Activated T-helper 2 cell treated with anti-CD3 and anti-CD28 coated beads, Interferon-gamma antibody, Interleukin-2, Interleukin-4, amounts not matched to agents 10 μg/mL and 5 μg/mL and 100 μg/mL, durations not matched to agents 14 hours and 24 hours and 36 hours (primary cell): ENCODE measurements at regions not wholly inside any gene's neighbourhood (a gene's known extent, or its start where the extent isn't known, plus 50 kb on each side); places are given as distances from the start of the nearest gene placed in this dataset.

Experiments used
- DNase-seq: peaks from one replicate; pipeline ENCODE4 v3.0.0; 2021; ENCODE audit warnings: low spot score
- H3K27ac Mint-ChIP-seq: one replicate; pipeline ENCODE4 v1.8.0; 2021; ENCODE audit warnings: mixed read lengths
- H3K27me3 Mint-ChIP-seq: one replicate; pipeline ENCODE4 v1.8.0; 2021; ENCODE audit warnings: low read depth, mixed read lengths
- H3K36me3 Mint-ChIP-seq: one replicate; pipeline ENCODE4 v1.8.0; 2021; ENCODE audit warnings: low read depth, mixed read lengths
- H3K4me1 Mint-ChIP-seq: one replicate; pipeline ENCODE4 v1.8.0; 2021; ENCODE audit warnings: low read depth, mixed read lengths
- H3K4me3 Mint-ChIP-seq: one replicate; pipeline ENCODE4 v1.8.0; 2021; ENCODE audit warnings: low read depth, mild to moderate bottlenecking, moderate library complexity, mixed read lengths
- H3K9me3 Mint-ChIP-seq: one replicate; pipeline ENCODE4 v1.8.0; 2021; ENCODE audit warnings: mixed read lengths
- intact Hi-C: fragments of 100-400 bp; cut with micrococcal nuclease; formaldehyde crosslinking; loops from one replicate; pipeline ENCODE4 v1.15.1; 2023

GRCh38 chr4:65918872-65919271, 248.6 kb upstream of the EPHA5 start:
- no peak for DNase-seq
- Mint-ChIP-seq H3K4me3 (no peak overlapping the region), H3K4me1 (no peaks in the 10 kb centered on the region), H3K27me3 (no peaks in the 10 kb centered on the region), H3K36me3 (no peaks in the 10 kb centered on the region), H3K27ac (no peak overlapping the region), H3K9me3 (peaks cover 20% of the 10 kb centered on the region)
- intact Hi-C loops: no loop called here

- intact Hi-C loops: no loop called here
- Mint-ChIP-seq H3K27me3 (no peaks in the 10 kb centered on the region), H3K27ac (no peak overlapping the region), H3K4me1 (no peaks in the 10 kb centered on the region), H3K9me3 (peaks cover 20% of the 10 kb centered on the region), H3K36me3 (no peaks in the 10 kb centered on the region), H3K4me3 (no peak overlapping the region)
- DNase-seq: no peak
These were observed 247.9 kb upstream of the EPHA5 start for GRCh38 chr4:65918212-65918611.

- peaks cover 26% of the 10 kb centered on the region for H3K9me3 Mint-ChIP-seq
- no peaks in the 10 kb centered on the region for H3K36me3 Mint-ChIP-seq
- no peaks in the 10 kb centered on the region for H3K4me1 Mint-ChIP-seq
- no peak for DNase-seq
- no peak overlapping the region for H3K27ac Mint-ChIP-seq
- intact Hi-C loops: no loop called here
- H3K27me3 Mint-ChIP-seq: no peaks in the 10 kb centered on the region
- H3K4me3 Mint-ChIP-seq: no peak overlapping the region
These were observed 247.2 kb upstream of the EPHA5 start for GRCh38 chr4:65917486-65917885.

GRCh38 chr4:65911720-65912119, 241.4 kb upstream of the EPHA5 start:
- Mint-ChIP-seq H3K27me3 (no peaks in the 10 kb centered on the region), H3K27ac (no peak overlapping the region), H3K4me1 (no peaks in the 10 kb centered on the region), H3K36me3 (no peaks in the 10 kb centered on the region), H3K4me3 (no peak overlapping the region), H3K9me3 (peaks cover 9% of the 10 kb centered on the region)
- intact Hi-C loops: no loop called here
- no peak for DNase-seq

- DNase-seq: no peak
- H3K4me3 Mint-ChIP-seq: no peak overlapping the region
- H3K4me1 Mint-ChIP-seq: no peaks in the 10 kb centered on the region
- no peaks in the 10 kb centered on the region for H3K36me3 Mint-ChIP-seq
- H3K27me3 Mint-ChIP-seq: no peaks in the 10 kb centered on the region
- intact Hi-C loops: no loop called here
- H3K27ac Mint-ChIP-seq: no peak overlapping the region
- peaks cover 23% of the 10 kb centered on the region for H3K9me3 Mint-ChIP-seq
These were observed 223.9 kb upstream of the EPHA5 start for GRCh38 chr4:65893957-65894755.

- Mint-ChIP-seq H3K27me3 (no peaks in the 10 kb centered on the region), H3K4me1 (no peaks in the 10 kb centered on the region), H3K9me3 (peaks cover 17% of the 10 kb centered on the region), H3K27ac (no peak overlapping the region), H3K36me3 (no peaks in the 10 kb centered on the region), H3K4me3 (no peak overlapping the region)
- intact Hi-C loops: no loop called here
- no peak for DNase-seq
These were observed 223.0 kb upstream of the EPHA5 start for GRCh38 chr4:65893271-65893670.

GRCh38 chr4:65880594-65880993, 210.3 kb upstream of the EPHA5 start:
- Mint-ChIP-seq H3K4me1 (no peaks in the 10 kb centered on the region), H3K27ac (no peak overlapping the region), H3K4me3 (no peak overlapping the region), H3K9me3 (no peaks in the 10 kb centered on the region), H3K36me3 (no peaks in the 10 kb centered on the region), H3K27me3 (no peaks in the 10 kb centered on the region)
- intact Hi-C loops: no loop called here
- DNase-seq: no peak

GRCh38 chr4:65868096-65868824, 198.0 kb upstream of the EPHA5 start:
- H3K9me3 Mint-ChIP-seq: peaks cover 10% of the 10 kb centered on the region
- no peak overlapping the region for H3K4me3 Mint-ChIP-seq
- no peaks in the 10 kb centered on the region for H3K4me1 Mint-ChIP-seq
- no peaks in the 10 kb centered on the region for H3K27me3 Mint-ChIP-seq
- no peak overlapping the region for H3K27ac Mint-ChIP-seq
- intact Hi-C loops: no loop called here
- DNase-seq: no peak
- H3K36me3 Mint-ChIP-seq: no peaks in the 10 kb centered on the region

GRCh38 chr4:65865489-65865888, 195.2 kb upstream of the EPHA5 start:
- peaks cover 10% of the 10 kb centered on the region for H3K9me3 Mint-ChIP-seq
- H3K27me3 Mint-ChIP-seq: no peaks in the 10 kb centered on the region
- intact Hi-C loops: no loop called here
- no peaks in the 10 kb centered on the region for H3K4me1 Mint-ChIP-seq
- H3K4me3 Mint-ChIP-seq: no peak overlapping the region
- H3K27ac Mint-ChIP-seq: no peak overlapping the region
- no peaks in the 10 kb centered on the region for H3K36me3 Mint-ChIP-seq
- DNase-seq: no peak

- Mint-ChIP-seq H3K36me3 (no peaks in the 10 kb centered on the region), H3K4me1 (no peaks in the 10 kb centered on the region), H3K27ac (no peak overlapping the region), H3K27me3 (no peaks in the 10 kb centered on the region), H3K4me3 (no peak overlapping the region), H3K9me3 (peaks cover 6% of the 10 kb centered on the region)
- DNase-seq: no peak
- intact Hi-C loops: no loop called here
These were observed 191.7 kb upstream of the EPHA5 start for GRCh38 chr4:65861993-65862392.

- DNase-seq: no peak
- H3K4me3 Mint-ChIP-seq: no peak overlapping the region
- no peak overlapping the region for H3K27ac Mint-ChIP-seq
- H3K27me3 Mint-ChIP-seq: no peaks in the 10 kb centered on the region
- H3K9me3 Mint-ChIP-seq: peaks cover 18% of the 10 kb centered on the region
- H3K36me3 Mint-ChIP-seq: no peaks in the 10 kb centered on the region
- no peaks in the 10 kb centered on the region for H3K4me1 Mint-ChIP-seq
- intact Hi-C loops: no loop called here
These were observed 175.0 kb upstream of the EPHA5 start for GRCh38 chr4:65845199-65845773.

- Mint-ChIP-seq H3K4me3 (no peak overlapping the region), H3K4me1 (no peaks in the 10 kb centered on the region), H3K27me3 (no peaks in the 10 kb centered on the region), H3K27ac (no peak overlapping the region), H3K36me3 (no peaks in the 10 kb centered on the region), H3K9me3 (peaks cover 6% of the 10 kb centered on the region)
- intact Hi-C loops: no loop called here
- DNase-seq: no peak
These were observed 169.1 kb upstream of the EPHA5 start for GRCh38 chr4:65839164-65839931.
